A549 (cell line): ENCODE measurements at regions not wholly inside any gene's neighbourhood (a gene's known extent, or its start where the extent isn't known, plus 50 kb on each side); places are given as distances from the start of the nearest gene placed in this dataset.

Source experiments
- BCL3 ChIP-seq: fragments of >200 bp; sonication (Bioruptor Twin); formaldehyde crosslinking; IDR thresholded peaks from 3 replicates; pipeline ENCODE4 v1.6.1; 2016
- CEBPB ChIP-seq, 2 experiments: fragments of >200 bp in 1 of 2; sonication (Bioruptor Twin) in 1 of 2; formaldehyde crosslinking in 1 of 2; IDR thresholded peaks; 2 replicates each; pipeline ENCODE4 v1.6.1; 2012 to 2016
- EP300 ChIP-seq, 2 experiments: fragments of >200 bp; sonication (Bioruptor Twin); formaldehyde crosslinking; IDR thresholded peaks; 2 replicates in 1 of 2; 3 replicates in 1 of 2; pipeline ENCODE4 v1.6.1; 2016 to 2017
- HOXA7 ChIP-seq: fragments of 250-450 bp; sonication (Bioruptor Pico); IDR thresholded peaks from 2 replicates; pipeline ENCODE4 v1.5.0; 2020; ENCODE audit warnings: mild to moderate bottlenecking, moderate library complexity
- JUNB ChIP-seq: fragments of >200 bp; sonication (Bioruptor Twin); formaldehyde crosslinking; IDR thresholded peaks from 2 replicates; pipeline ENCODE4 v1.6.1; 2016
- KDM5A ChIP-seq: fragments of 200-600 bp; sonication (generic); IDR thresholded peaks from 2 replicates; pipeline ENCODE4 v1.6.1; 2016; ENCODE audit warnings: antibody characterized with exemption, mild to moderate bottlenecking
- NFE2L2 ChIP-seq: fragments of 150-350 bp; conservative IDR thresholded peaks from 2 replicates; pipeline ENCODE4 v1.6.1; 2014; ENCODE audit warnings: low read length
- POLR2A ChIP-seq: IDR thresholded peaks from 2 replicates; pipeline ENCODE4 v1.6.1; 2012; ENCODE audit warnings: mild to moderate bottlenecking, low read length
- RCOR1 ChIP-seq: fragments of 150-350 bp; IDR thresholded peaks from 2 replicates; pipeline ENCODE4 v1.6.1; 2014; ENCODE audit warnings: antibody characterized with exemption, low read length, low read depth
- TF ChIP-seq, protein P1 (sequence below): fragments of >200 bp; sonication (Bioruptor Twin); formaldehyde crosslinking; IDR thresholded peaks from 3 replicates; pipeline ENCODE4 v1.5.1; 2016
- TF ChIP-seq, protein P2 (sequence below): IDR thresholded peaks from 2 replicates; pipeline ENCODE4 v1.6.1; 2012

DNA sequence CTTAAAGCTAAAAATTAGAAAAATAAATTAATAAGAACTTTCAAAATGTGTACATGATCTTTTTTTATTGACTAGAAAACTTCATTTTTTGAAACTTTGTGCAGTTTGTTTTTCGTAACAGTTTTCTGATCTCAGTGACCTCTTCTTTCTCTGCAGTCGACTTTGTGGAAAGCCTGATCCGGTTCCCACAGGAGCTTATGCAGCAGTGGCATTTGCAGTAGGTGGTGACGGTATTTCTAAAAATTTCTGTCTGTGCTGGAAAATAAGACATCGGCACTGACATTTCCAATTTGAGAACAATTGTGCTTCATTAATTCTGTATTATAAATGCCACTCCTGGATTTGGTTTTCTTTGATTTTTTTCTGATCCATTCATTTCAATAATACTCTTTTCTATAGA, 68.8 kb downstream of the CLDN17 start:
- TF ChIP-seq, protein P1, sequence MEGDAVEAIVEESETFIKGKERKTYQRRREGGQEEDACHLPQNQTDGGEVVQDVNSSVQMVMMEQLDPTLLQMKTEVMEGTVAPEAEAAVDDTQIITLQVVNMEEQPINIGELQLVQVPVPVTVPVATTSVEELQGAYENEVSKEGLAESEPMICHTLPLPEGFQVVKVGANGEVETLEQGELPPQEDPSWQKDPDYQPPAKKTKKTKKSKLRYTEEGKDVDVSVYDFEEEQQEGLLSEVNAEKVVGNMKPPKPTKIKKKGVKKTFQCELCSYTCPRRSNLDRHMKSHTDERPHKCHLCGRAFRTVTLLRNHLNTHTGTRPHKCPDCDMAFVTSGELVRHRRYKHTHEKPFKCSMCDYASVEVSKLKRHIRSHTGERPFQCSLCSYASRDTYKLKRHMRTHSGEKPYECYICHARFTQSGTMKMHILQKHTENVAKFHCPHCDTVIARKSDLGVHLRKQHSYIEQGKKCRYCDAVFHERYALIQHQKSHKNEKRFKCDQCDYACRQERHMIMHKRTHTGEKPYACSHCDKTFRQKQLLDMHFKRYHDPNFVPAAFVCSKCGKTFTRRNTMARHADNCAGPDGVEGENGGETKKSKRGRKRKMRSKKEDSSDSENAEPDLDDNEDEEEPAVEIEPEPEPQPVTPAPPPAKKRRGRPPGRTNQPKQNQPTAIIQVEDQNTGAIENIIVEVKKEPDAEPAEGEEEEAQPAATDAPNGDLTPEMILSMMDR: no peak
- TF ChIP-seq POLR2A (no peak), JUNB (no peak), KDM5A (no peak), EP300 (IDR thresholded peaks at IDR 0.05) (no peak), NFE2L2 (no peak), RCOR1 (no peak), BCL3 (no peak), HOXA7 (CRISPR knock-in tag) (no peak), CEBPB (IDR thresholded peaks at IDR 0.05) (no peak)
- TF ChIP-seq, protein P2, sequence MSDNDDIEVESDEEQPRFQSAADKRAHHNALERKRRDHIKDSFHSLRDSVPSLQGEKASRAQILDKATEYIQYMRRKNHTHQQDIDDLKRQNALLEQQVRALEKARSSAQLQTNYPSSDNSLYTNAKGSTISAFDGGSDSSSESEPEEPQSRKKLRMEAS: no peak
